ENCODE measurements at regions not wholly inside any gene's neighbourhood (a gene's known extent, or its start where the extent isn't known, plus 50 kb on each side); places are given as distances from the start of the nearest gene placed in this dataset.

GRCh38 chr20:62571669-62572344, 70.5 kb upstream of the SLCO4A1 start:
- no peak for DNase-seq (ENCODE audit: low read depth, low spot score)
- no peak overlapping the region for H3K4me3 ChIP-seq (ENCODE audit: low read depth, low read length)
- TF ChIP-seq CTCF (IDR thresholded peaks at IDR 0.05; ENCODE audit: low read depth, low read length): no peak
- in situ Hi-C loops (cut with HindIII; ENCODE audit: low sequenced_read_pairs): no loop called here

- no peak for TF ChIP-seq CTCF (IDR thresholded peaks at IDR 0.05; ENCODE audit: low read depth, low read length)
- H3K4me3 ChIP-seq (ENCODE audit: low read depth, low read length): no peak overlapping the region
- in situ Hi-C loops (cut with HindIII; ENCODE audit: low sequenced_read_pairs): no loop called here
- DNase-seq (ENCODE audit: low read depth, low spot score): no peak
Observed at GRCh38 chr20:62572980-62573379, 69.3 kb upstream of the SLCO4A1 start.

- in situ Hi-C loops (cut with HindIII; ENCODE audit: low sequenced_read_pairs): no loop called here
- H3K4me3 ChIP-seq (ENCODE audit: low read depth, low read length): no peak overlapping the region
- DNase-seq (ENCODE audit: low read depth, low spot score): no peak
- TF ChIP-seq CTCF (IDR thresholded peaks at IDR 0.05; ENCODE audit: low read depth, low read length): no peak
Observed at GRCh38 chr20:62573817-62574216, 68.5 kb upstream of the SLCO4A1 start.

- no peak for TF ChIP-seq CTCF (IDR thresholded peaks at IDR 0.05; ENCODE audit: low read depth, low read length)
- H3K4me3 ChIP-seq (ENCODE audit: low read depth, low read length): no peak overlapping the region
- in situ Hi-C loops (cut with HindIII; ENCODE audit: low sequenced_read_pairs): no loop called here
- DNase-seq (ENCODE audit: low read depth, low spot score): no peak
Observed at GRCh38 chr20:62574230-62574993, 67.9 kb upstream of the SLCO4A1 start.

GRCh38 chr20:62575976-62576722, 66.2 kb upstream of the SLCO4A1 start:
- DNase-seq (ENCODE audit: low read depth, low spot score): no peak
- in situ Hi-C loops (cut with HindIII; ENCODE audit: low sequenced_read_pairs): no loop called here
- no peak overlapping the region for H3K4me3 ChIP-seq (ENCODE audit: low read depth, low read length)
- no peak for TF ChIP-seq CTCF (IDR thresholded peaks at IDR 0.05; ENCODE audit: low read depth, low read length)

- in situ Hi-C loops (cut with HindIII; ENCODE audit: low sequenced_read_pairs): no loop called here
- DNase-seq (ENCODE audit: low read depth, low spot score): peak; percentile 1
- no peak for TF ChIP-seq CTCF (IDR thresholded peaks at IDR 0.05; ENCODE audit: low read depth, low read length)
Observed at GRCh38 chr20:62576815-62577489, 65.4 kb upstream of the SLCO4A1 start.

More at GRCh38 chr20:62576815-62577489, 65.4 kb upstream of the SLCO4A1 start:
- no peak overlapping the region for H3K4me3 ChIP-seq (ENCODE audit: low read depth, low read length)

Measured in astrocyte of the spinal cord (primary cell).